ENCODE measurements at regions not wholly inside any gene's neighbourhood (a gene's known extent, or its start where the extent isn't known, plus 50 kb on each side); places are given as distances from the start of the nearest gene placed in this dataset.

DNA sequence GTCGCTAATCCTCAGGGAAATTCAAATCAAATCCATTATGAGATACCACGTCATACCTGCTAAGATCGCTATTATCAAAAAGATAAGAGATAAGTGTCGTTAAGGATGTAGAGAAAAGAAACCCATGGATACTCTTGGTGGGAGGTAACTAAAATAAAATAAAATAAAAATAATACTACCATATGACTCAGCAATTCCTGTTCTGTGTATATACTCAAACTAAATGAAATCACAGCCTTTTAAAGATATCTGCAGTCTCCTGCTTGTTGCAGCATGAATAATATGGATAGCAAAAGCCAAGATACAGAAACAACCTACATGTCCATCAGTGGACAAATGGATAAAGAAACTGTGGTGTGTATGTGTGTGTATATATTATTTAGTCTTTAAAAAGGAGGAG lies 105.8 kb upstream of the IL15 start:
- no peak for TF ChIP-seq POLR2A (IDR thresholded peaks at IDR 0.05)
- TF ChIP-seq CTCF (IDR thresholded peaks at IDR 0.05 in 4 of 5, conservative IDR thresholded peaks at IDR 0.05 in 1 of 5), result no peak
